GM18861 (cell line): ENCODE measurements at regions not wholly inside any gene's neighbourhood (a gene's known extent, or its start where the extent isn't known, plus 50 kb on each side); places are given as distances from the start of the nearest gene placed in this dataset.
"Not testable (repeated sequence)": the region's sequence is repeated elsewhere in the genome, so short reads cannot be mapped to it uniquely, and the experiment has no call there.

Source experiments
- ATAC-seq: cut with Tn5 transposase; IDR thresholded peaks from one replicate; pipeline ENCODE4 v1.9.1; 2021; ENCODE audit not compliant: unreplicated experiment

DNA sequence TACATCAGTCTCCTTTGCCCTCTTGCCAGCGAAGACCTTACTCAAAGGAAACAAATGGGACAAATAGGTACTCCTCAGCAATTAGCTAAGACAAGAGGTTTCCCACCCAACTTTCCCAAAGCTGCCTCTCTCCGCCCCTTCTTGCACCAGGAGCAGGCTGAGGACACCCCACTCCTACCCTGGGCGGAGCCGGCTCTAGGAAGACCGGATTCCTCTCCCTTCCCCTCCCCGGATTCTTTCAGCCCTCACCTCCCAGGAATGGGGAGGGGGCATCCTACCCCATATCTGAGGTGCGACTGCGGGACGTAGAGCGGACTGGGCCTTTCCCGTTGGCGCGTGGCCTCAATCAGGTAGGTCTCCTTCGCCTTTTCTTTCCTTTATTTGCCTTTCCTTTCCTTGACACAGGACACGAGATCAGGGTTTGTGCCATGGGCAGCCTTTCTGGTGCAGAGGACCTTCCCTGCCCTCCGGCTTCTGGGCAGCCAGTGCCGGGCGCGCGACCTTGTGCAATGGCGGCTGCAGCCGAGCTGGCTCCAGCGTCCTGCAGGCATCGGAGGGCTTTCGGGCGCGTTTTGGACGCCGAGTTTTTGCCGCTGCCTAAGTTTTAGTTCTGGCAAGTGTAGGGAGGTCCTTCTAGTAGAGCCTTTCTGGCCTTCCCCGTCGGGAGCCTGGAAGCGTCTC, 279.9 kb downstream of the PLS3 start:
- ATAC-seq = not testable (repeated sequence)

DNA sequence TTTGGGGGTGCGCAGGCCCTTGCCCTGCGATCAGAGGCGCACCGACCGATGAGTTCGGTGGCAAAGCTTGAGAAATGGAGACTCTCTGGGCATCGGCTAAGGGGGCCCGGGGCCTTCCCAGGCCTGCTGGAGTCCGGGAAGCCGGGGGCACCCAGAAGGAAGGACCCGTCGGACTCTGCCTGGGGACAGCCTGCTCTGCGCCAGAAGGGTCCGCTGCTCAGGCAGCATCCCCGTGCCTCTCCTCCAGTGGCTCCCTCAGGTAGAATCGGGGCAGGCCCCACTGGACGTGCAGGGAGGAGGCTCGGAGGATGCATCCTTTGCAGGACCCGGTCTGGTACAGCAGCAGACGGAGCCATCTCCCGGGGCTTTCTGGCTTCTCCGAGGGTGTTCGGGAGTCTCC, 290.0 kb downstream of the PLS3 start:
- ATAC-seq = not testable (repeated sequence)

DNA sequence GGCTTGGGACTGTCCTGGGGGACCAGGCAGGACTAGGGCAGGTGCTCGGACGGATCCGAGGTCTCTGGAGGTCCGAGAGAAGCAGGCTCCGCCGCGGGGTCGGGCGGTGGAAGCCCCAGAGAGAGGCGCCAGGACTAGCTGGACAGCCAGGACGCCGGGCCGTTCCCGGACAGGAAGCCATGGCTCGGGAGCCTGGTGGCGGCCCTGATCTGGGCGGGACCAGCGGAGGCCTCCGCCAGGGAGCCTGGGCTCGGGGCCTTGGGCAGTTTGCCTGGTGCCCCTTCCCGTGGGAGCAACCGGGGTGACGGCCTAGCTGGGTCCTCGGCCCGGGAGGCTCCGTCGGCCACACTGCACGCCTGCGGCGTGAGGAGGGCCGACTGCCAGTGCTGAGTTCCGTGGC, 292.3 kb downstream of the PLS3 start:
- ATAC-seq = not testable (repeated sequence)

DNA sequence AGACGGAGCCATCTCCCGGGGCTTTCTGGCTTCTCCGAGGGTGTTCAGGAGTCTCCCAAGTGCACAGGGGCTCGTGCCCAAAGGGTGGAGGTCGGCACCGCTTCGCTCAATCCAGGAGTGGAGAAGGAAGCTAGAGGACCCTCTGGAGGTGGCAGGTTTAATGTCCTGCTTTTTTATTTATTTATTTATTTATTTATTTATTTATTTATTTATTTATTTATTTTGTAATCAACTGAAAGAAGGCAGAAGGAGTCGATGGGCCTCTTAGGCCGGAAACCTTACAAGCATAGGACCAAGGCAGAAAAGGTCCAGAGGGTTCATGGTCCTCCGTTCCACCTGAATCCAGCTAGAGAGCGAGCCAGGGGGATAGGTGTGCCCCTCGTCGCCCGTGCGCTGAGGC, 289.4 kb upstream of the AGTR2 start:
- not testable (repeated sequence) for ATAC-seq

DNA sequence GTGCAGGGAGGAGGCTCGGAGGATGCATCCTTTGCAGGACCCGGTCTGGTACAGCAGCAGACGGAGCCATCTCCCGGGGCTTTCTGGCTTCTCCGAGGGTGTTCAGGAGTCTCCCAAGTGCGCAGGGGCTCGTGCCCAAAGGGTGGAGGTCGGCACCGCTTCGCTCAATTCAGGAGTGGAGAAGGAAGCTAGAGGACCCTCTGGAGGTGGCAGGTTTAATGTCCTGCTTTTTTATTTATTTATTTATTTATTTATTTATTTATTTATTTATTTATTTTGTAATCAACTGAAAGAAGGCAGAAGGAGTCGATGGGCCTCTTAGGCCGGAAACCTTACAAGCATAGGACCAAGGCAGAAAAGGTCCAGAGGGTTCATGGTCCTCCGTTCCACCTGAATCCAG, 286.4 kb upstream of the AGTR2 start:
- not testable (repeated sequence) for ATAC-seq

DNA sequence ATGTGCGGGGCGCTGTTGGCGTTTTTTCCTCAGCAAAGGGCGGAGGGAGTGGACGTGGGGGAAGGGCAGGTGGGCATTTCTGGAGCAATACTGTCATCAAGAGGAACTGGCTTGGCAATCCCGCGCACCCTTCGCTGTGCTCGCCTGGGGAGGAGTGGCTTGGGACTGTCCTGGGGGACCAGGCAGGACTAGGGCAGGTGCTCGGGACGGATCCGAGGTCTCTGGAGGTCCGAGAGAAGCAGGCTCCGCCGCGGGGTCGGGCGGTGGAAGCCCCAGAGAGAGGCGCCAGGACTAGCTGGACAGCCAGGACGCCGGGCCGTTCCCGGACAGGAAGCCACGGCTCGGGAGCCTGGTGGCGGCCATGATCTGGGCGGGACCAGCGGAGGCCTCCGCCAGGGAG, 282.5 kb upstream of the AGTR2 start:
- ATAC-seq = not testable (repeated sequence)

DNA sequence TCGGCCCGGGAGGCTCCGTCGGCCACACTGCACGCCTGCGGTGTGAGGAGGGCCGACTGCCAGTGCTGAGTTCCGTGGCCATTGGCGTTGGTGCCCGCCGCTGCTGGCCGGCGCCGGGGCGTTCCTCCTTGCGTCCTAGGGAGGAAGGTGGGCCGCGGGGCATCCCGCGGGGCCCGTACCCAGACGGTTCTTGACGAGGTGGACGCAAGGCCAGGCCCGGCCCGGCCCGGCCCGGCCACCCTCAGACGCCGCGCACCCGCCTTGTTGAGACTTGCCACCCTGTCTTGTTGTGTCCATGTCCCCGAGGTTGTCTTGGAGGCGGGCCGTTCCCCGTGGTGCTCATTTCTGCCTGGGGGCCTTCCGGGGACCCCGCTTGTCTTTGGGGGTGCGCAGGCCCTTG, 282.0 kb upstream of the AGTR2 start:
- ATAC-seq = not testable (repeated sequence)

DNA sequence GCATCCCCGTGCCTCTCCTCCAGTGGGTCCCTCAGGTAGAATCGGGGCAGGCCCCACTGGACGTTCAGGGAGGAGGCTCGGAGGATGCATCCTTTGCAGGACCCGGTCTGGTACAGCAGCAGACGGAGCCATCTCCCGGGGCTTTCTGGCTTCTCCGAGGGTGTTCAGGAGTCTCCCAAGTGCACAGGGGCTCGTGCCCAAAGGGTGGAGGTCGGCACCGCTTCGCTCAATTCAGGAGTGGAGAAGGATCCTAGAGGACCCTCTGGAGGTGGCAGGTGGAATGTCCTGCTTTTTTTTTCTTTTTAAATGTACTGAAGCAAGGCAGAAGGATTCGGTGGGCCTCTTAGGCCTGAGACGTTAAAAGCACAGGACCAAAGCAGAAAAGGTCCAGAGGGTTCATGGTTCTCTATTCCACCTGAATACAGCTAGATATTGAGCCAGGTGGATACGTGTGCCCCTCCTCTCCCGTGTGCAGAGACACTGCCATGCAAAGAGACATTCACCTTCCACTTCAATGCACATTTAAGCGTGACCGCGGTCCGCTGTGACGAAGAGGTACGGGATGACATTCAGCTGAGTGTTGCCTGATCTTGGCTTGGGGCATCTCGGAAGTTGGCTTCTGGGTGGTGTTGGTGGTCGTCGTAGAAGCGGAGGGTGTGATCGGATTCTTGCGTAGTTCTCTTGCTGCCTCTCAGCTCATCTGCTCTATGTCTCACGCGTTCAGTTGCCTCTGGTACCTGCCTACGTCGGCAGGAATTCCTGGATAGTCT, 281.2 kb upstream of the AGTR2 start:
- ATAC-seq = no peak

DNA sequence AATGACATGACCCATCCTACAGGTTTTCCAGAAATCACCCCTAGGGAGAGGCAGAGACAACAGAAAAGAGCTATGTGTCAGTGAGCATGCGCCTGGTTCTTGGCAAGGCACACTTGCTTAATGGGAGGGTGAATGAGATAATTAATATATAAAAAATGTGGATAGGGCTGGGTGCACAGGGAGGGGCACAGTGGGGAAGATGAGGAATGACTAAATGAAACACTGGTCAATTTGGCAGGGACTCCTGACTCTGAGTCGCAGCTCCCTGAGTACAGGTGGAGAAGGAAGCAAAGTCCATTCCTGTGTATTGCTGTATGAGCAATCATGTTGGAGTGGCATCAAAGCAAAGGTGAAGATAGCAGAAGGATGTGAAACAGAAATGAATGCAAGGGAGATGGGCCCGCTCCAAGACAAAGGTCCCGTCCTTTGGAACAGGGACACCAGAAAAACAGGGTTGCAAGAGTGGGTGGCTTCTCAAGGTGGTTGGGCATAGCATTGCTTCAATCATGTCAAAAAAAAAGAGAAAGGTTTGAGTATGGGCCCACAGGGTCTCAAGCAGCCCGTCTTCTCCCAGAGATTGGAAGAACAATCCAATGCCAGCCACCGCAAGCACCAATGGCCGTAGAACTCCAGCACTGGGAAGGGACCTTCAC, 278.4 kb upstream of the AGTR2 start:
- no peak for ATAC-seq

DNA sequence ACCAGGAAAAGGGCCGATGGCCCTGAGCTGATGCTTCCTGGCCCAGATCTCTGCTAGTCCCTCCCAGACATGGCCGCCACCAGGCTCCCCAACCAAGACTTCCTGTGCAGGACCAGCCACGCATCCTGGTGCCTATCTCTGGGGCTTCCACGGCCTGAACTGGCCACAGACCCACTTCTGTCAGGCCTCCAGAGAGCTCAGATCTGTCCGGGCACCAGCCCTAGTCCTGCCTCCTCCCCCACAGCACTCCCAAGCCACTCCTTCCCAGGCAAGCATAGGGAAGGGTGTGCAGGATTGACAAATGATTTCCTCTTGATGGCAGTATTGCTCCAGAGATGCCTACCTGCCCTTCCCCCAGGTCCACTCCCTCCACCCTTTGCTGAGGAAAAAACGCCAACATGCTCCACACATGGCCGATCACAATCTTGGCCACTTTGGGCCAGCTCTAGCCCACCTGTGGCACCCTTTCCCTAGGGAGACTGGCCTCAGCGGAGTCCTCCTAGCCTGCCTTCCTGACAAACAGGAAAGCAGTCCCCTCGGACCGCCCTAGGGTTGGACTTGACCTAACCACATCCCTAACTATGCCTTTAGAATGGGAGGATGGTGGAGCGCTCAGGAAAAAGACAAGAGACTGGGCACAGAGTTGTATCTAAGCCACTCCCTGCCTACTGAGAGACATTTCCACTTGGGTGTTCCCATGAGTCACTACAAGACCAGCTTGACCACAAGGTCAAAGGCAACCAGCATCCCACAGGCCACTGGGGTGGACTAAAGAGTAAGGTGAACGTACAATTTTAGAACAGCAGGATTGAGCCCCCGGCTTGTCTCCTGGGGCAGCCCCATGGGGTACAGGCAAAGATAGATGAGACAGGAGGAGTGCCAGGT, 277.5 kb upstream of the AGTR2 start:
- peak; percentile 69 for ATAC-seq

DNA sequence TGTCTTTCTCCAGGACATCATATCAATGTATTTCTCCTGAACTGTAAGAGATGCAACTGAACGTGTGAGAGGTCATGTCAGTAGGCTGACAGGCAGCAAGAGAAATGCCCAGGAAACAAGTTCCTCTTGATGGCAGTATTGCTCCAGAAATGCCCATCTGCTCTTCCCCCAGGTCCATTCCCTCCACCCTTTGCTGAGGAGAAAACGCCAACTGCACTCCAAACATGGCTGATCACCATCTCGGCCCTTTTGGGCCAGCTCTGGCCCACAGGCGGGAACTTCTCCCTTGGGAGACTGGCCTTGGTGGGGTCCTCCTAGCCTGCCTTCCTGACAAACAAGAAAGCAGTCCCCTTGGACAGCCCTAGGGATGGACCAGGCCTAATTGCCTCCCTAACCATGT, 276.5 kb upstream of the AGTR2 start:
- ATAC-seq = no peak

DNA sequence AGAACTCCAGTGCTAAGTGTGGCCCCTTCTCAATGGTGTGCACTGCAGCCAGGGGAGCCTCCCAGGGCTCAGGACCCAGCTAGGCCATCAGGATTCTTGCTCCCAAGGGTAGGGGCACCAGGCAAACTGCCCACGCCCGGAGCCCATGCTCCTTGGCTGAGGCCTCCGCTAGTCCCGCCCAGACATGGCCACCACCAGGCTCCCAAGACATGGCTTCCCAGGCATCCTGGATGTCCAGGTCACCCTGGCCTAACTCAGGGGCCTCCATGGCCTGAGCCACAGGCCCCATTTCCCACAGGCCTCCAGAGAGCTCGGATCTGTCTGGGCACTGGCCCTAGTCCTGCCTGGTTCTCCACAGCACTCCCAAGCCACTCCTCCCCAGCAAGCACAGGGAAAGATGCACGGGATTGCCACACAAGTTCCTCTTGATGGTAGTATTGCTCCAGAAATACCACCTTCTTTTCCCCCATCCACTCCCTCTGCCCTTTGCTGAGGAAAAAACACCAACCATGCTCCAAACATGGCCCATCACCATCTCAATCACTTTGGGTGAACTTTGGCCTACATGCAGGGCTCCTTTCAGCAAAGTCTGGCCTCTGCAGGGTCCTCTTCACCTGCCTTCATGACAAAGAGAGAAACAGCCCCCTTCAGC, 274.7 kb upstream of the AGTR2 start:
- no peak for ATAC-seq

DNA sequence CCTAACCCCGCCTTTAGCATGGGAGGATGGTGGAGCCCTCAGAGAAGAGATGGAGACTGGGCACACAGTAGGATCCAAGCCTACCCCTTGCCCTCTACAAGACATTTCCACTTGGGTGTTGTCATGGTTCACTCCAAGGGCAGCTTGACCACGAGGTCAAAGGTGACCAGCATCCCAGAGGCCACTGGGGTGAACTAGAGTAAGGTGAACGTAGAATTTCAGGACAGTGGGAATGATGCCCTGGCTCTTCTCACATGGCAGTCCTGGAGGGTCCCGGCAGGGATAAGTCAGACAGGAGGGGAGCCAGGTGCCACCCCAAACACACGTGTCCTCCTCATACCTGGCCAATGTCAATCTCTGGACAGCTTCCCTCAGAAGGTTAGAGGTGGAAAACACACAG, 274.2 kb upstream of the AGTR2 start:
- ATAC-seq = no peak

DNA sequence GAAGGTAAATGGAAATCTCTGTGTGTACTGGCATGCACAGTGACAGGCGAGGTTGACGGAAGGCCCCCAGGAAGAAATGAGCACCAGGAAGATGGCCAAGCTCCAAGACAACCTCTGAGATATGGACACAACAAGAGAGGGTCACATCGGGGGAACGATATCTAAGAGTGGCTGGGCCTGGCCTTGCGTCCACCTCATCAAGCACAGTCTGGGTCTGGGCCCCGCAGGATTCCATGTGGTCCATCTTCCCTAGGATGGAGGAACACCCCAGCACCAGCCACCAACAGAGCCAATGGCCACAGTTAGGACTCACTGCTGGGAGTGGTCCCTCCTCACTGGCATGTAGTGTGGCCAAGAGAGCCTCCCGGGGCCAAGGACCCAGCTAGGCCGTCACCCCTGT, 272.6 kb upstream of the AGTR2 start:
- ATAC-seq = no peak

DNA sequence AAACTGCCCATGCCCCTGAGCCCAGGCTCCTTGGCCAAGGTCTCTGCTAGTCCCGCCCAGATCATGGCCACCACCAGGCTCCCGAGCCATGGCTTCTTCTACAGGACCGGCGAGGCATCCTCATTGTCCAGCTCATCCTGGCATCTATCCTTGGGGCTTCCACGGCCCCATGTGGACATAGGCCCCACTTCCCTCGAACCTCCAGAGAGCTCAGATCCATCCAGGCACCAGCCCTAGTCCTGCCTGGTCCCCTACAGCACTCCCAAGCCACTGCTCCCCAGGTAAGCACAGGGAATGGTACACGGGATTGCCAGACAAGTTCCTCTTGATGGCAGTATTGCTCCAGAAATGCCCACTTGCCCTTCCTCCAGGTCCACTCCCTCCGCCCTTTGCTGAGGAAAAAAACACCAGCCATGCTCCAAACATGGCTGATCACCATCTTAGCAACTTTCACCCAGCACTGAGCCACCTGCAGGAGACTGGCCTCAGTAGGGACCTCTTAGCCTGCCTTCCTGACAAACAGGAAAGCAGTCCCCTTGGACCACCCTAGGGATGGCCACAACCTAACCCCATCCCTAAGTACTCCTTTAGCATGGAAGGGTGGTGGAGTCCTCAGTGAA, 272.1 kb upstream of the AGTR2 start:
- ATAC-seq = peak; percentile 80

DNA sequence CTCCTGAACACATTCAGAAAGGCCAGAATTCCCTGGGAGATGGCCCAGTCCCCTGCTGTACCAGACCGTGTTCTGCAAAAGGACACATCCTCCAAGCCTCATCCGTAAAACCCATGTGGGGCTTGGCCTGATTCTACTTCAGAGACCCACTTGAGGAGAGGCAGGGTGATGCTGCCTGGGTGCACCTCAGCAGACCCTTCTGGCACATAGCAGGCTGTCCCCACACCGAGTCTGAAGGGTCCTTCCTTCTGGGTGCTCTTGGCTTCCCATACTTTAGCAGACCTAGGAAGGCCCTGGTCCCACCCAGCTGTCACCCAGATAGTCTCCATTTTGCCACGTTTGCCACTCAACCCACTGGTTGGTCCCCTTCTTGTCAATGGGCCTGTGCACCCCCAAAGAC, 270.1 kb upstream of the AGTR2 start:
- ATAC-seq = no peak

DNA sequence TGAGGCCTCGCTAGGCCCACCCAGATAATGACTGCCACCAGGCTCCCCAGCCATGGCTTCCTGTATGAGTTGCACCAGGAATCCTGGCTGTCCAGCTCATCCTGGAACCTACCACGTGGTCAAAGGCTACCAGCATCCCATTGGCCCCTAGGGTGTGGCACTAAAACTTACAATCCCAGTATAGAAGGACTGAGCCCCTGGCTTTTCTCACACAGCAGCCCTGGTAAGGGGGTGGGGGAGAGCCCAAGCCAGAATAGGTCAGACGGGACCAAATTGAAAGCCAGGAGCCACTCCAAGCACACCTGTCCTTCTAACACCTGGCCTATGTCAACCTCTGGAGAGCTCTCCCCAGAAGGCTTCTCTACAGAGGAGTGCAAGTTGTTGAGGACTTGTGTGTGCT, 269.3 kb upstream of the AGTR2 start:
- no peak for ATAC-seq

DNA sequence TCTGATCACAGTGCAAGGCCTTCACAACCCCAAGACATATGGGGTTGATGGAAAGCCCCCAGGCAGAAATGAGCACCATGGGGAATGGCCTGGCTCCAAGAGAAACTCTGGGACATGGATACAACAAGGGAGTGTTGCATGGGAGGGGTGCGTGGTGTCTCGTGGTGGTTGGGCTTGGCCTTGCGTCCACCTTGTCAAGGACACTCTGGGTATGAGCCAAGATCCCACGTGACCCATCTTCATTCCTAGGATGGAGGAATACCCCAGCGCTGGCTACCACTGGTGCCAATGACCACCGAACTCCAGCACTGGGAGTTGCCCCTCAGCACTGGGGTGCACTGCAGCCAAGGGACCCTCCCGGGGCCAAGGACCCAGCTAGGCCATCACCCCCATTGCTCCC, 267.5 kb upstream of the AGTR2 start:
- no peak for ATAC-seq

DNA sequence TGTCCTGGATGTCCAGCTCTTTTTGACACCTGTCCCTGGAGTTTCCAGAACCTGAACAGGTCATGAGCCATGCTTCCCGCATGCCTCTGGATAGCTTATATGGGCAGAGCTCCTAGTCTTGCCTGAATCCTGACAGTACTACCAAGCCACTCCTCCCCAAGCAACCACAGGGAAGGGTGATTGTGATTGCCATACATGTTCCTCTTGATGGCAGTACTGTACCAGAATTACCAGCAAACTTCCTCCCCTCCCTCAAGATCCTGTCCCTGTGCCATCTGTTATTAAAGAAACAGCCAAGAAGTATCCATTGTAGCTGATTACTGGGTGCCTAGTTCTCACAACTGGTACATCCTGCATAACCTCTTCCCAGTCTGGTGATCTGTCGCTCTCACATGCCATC, 264.3 kb upstream of the AGTR2 start:
- ATAC-seq = no peak

DNA sequence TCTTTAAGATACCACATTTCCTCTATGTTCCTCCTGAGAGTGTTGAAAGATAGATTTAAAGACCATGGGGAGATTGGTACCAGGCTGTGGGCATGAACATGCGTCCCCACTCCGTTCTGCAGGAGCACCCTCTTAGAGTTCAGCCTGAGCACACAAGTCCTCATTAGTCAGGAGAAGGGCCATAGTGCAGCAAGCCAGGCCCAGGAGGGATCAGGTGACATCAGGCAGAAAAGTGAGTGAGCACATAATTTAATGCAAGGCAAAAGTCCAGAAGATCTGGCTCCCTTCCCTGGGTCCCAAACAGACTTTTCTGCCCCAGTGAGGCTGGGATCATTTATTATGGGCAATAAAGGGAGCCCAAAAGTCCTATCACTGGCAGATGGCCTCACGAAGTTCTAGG, 263.7 kb upstream of the AGTR2 start:
- no peak for ATAC-seq
